CD4-positive, alpha-beta T cell (primary cell): ENCODE measurements at regions not wholly inside any gene's neighbourhood (a gene's known extent, or its start where the extent isn't known, plus 50 kb on each side); places are given as distances from the start of the nearest gene placed in this dataset.

Experiments used
- ATAC-seq: fragments of 200-7000 bp; cut with Tn5 transposase; one replicate; pipeline ENCODE4 v1.10.0; 2022; ENCODE audit warnings: mild to moderate bottlenecking; ENCODE audit not compliant: poor library complexity
- CTCF ChIA-PET: fragments of 350-600 bp; sonication (Branson Sonifier 250); formaldehyde crosslinking; loops from one replicate; lab custom pipeline; 2021; ENCODE audit warnings: antibody characterized with exemption, inconsistent platforms; lab: Charles Lee
- POLR2A ChIA-PET: fragments of 350-600 bp; sonication (Branson Sonifier 250); formaldehyde crosslinking; loops from one replicate; lab custom pipeline; 2021; ENCODE audit warnings: antibody characterized with exemption, inconsistent platforms; lab: Charles Lee
- DNase-seq, 14 experiments: peaks; one replicate each; pipeline ENCODE4 v3.0.0-alpha.2; 2013 to 2020; ENCODE audit warnings: mixed read lengths in 2 of 14
- H3K27ac ChIP-seq, 2 donors: one replicate each; pipeline versions ENCODE4 v1.5.1 to v1.7.0; 2013; ENCODE audit warnings: low read length in 2 of 2, low read depth in 1 of 2, mild to moderate bottlenecking in 1 of 2
- H3K27me3 ChIP-seq, 2 experiments: 1 replicate in 1 of 2; 2 replicates in 1 of 2; pipeline versions ENCODE4 v1.6.1 to v1.7.0; 2013; ENCODE audit warnings: low read length in 2 of 2, control low read depth in 1 of 2, mild to moderate bottlenecking in 1 of 2, moderate library complexity in 1 of 2; ENCODE audit not compliant: insufficient read depth in 2 of 2, control insufficient read depth in 1 of 2
- H3K36me3 ChIP-seq: one replicate; pipeline ENCODE4 v1.6.1; 2013; ENCODE audit warnings: low read length, control low read depth; ENCODE audit not compliant: insufficient read depth
- H3K4me1 ChIP-seq: one replicate; pipeline ENCODE4 v1.6.1; 2013; ENCODE audit warnings: low read length, control low read depth; ENCODE audit not compliant: insufficient read depth
- H3K4me3 ChIP-seq: one replicate; pipeline ENCODE4 v1.5.1; 2013; ENCODE audit warnings: mild to moderate bottlenecking, low read length, moderate library complexity
- H3K9me3 ChIP-seq, 2 experiments: 1 replicate in 1 of 2; 2 replicates in 1 of 2; pipeline versions ENCODE4 v1.6.1 to v1.7.0; 2013; ENCODE audit warnings: low read length in 2 of 2, mild to moderate bottlenecking in 2 of 2, control low read depth in 1 of 2, moderate library complexity in 1 of 2; ENCODE audit not compliant: control insufficient read depth in 1 of 2, insufficient read depth in 1 of 2
- H3K27ac Mint-ChIP-seq: one replicate; pipeline ENCODE4 v1.8.0; 2020; ENCODE audit warnings: mixed read lengths
- H3K27me3 Mint-ChIP-seq: one replicate; pipeline ENCODE4 v1.8.0; 2021; ENCODE audit warnings: mixed read lengths
- H3K36me3 Mint-ChIP-seq: one replicate; pipeline ENCODE4 v1.8.0; 2021; ENCODE audit warnings: low read depth, mixed read lengths
- H3K4me1 Mint-ChIP-seq: one replicate; pipeline ENCODE4 v1.8.0; 2021; ENCODE audit warnings: low read depth, mixed read lengths
- H3K4me3 Mint-ChIP-seq: one replicate; pipeline ENCODE4 v1.8.0; 2020; ENCODE audit warnings: mild to moderate bottlenecking, mixed read lengths
- H3K9me3 Mint-ChIP-seq: one replicate; pipeline ENCODE4 v1.8.0; 2020; ENCODE audit warnings: mixed read lengths
- CTCF ChIP-seq: fragments of 200-600 bp; IDR thresholded peaks from one replicate; pipeline ENCODE4 v1.8.0; 2022; ENCODE audit warnings: antibody characterized with exemption, mild to moderate bottlenecking
- intact Hi-C, 2 experiments: fragments of 100-400 bp; cut with DNase I in 1 of 2; cut with micrococcal nuclease in 1 of 2; formaldehyde crosslinking; loops; one replicate each; pipeline versions ENCODE4 v1.15.1 to v1.9.0; 2023 to 2025; cut with DNase I, micrococcal nuclease

DNA sequence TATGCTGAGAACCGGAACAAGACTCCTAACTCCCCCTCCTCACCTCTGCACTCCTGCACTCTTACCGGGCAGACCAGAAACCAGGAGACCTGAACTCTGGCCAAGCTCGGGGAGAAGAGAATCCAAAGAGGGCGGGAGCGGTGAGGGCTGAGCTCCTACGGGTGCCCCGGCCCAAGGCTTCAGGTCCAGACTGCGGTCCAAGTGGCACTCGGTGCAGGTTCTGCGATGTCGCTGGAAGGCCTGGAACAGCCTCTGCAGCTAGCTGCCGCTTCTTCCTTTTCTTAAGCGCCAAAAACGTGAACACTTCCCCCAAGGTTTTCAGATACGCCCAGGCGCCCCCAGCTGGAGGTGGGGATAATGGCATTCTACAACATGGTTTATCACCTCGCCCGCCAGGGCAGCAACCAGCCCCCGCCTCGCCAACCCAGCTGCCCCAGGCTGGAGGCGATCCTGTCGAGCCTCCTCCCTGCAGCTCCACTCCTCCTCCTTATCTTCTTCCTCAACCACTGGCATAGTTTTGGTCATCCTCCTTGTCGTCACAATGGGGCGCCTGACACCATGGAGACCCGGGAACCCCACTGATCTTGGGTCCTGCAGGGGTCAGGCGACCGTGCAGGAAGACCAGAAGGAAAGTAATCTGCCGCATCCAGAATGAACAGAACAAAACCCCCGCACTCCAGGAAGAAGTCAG, 1735.9 kb downstream of the TP53TG3F start:
- CTCF ChIA-PET: no interaction called here
- TF ChIP-seq CTCF: no peak
- Histone ChIP-seq H3K4me3 (no peak overlapping the region), H3K36me3 (no peaks in the 10 kb centered on the region), H3K27me3 (no peaks in the 10 kb centered on the region), H3K27ac (no peak overlapping the region), H3K9me3 (peaks cover 4 to 50% of the 10 kb centered on the region in 2 experiments), H3K4me1 (no peaks in the 10 kb centered on the region)
- H3K36me3 Mint-ChIP-seq: peaks cover 6% of the 10 kb centered on the region
- H3K27ac Mint-ChIP-seq: no peak overlapping the region
- H3K4me3 Mint-ChIP-seq: no peak overlapping the region
- DNase-seq (no peak), ATAC-seq (no peak)
- POLR2A ChIA-PET: no interaction called here
- no peaks in the 10 kb centered on the region for H3K27me3 Mint-ChIP-seq
- intact Hi-C loops: no loop called here
- H3K9me3 Mint-ChIP-seq: peaks cover 2% of the 10 kb centered on the region
- H3K4me1 Mint-ChIP-seq: no peaks in the 10 kb centered on the region

DNA sequence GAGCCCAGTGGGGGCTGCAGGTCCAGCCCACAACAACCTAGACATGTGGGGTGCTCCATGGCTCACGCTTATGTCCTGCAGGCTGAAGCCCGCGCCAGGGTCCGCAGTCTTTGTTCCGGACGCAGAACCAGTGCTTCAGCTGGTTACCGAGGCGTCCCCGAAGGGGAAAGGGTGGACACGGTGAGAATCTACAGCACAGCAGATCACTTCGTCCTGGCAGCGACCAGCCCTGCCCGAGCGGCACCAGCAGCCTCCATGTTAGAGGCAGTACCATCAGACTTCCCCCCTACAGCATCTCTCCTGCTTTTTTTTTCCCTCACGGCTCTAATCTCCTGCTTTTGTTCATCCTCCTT, 1736.4 kb downstream of the TP53TG3F start:
- DNase-seq: no peak
- no peak overlapping the region for H3K27ac Mint-ChIP-seq
- POLR2A ChIA-PET: no interaction called here
- TF ChIP-seq CTCF: no peak
- H3K4me1 Mint-ChIP-seq: no peaks in the 10 kb centered on the region
- intact Hi-C loops: no loop called here
- H3K27me3 Mint-ChIP-seq: no peaks in the 10 kb centered on the region
- no peaks in the 10 kb centered on the region for H3K4me1 ChIP-seq
- no peak overlapping the region for H3K4me3 Mint-ChIP-seq
- no peak overlapping the region for H3K27ac ChIP-seq
- no peaks in the 10 kb centered on the region for H3K36me3 ChIP-seq
- ATAC-seq: no peak
- no peaks in the 10 kb centered on the region for H3K27me3 ChIP-seq
- H3K36me3 Mint-ChIP-seq: peaks cover 6% of the 10 kb centered on the region
- peaks cover 2% of the 10 kb centered on the region for H3K9me3 Mint-ChIP-seq
- no peak overlapping the region for H3K4me3 ChIP-seq
- CTCF ChIA-PET: no interaction called here
- H3K9me3 ChIP-seq: peaks cover 4 to 50% of the 10 kb centered on the region in 2 experiments

DNA sequence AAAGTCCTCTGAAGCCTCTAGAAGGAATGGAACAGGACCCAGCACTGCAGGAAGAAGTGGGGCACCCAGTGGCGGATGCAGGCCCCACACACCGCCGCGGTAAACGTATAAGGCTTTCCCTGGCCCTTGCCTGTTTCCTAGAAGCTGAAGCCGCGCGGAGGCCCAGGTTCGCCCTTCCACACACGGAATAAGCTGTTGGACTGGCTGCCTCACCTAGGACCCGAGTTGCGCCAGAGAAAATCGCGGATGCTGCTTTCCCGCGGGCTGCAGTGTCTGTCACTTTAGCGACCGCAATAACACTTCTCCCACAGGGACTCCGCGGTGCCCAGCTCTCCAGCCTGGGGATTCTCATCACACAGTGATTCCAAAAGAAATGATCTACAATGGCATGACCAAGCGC, 1736.9 kb downstream of the TP53TG3F start:
- Histone ChIP-seq H3K4me3 (no peak overlapping the region), H3K27ac (no peak overlapping the region), H3K9me3 (peaks cover 4 to 54% of the 10 kb centered on the region in 2 experiments), H3K4me1 (no peaks in the 10 kb centered on the region), H3K27me3 (no peaks in the 10 kb centered on the region), H3K36me3 (no peaks in the 10 kb centered on the region)
- no peak overlapping the region for H3K4me3 Mint-ChIP-seq
- H3K4me1 Mint-ChIP-seq: no peaks in the 10 kb centered on the region
- DNase-seq: no peak
- ATAC-seq: no peak
- H3K27ac Mint-ChIP-seq: no peak overlapping the region
- ChIA-PET CTCF (no interaction called here), POLR2A (no interaction called here)
- H3K27me3 Mint-ChIP-seq: no peaks in the 10 kb centered on the region
- no peak for TF ChIP-seq CTCF
- H3K9me3 Mint-ChIP-seq: peaks cover 2% of the 10 kb centered on the region
- intact Hi-C loops: no loop called here
- peaks cover 6% of the 10 kb centered on the region for H3K36me3 Mint-ChIP-seq
